Neural cell (in vitro differentiated cells): ENCODE measurements at regions not wholly inside any gene's neighbourhood (a gene's known extent, or its start where the extent isn't known, plus 50 kb on each side); places are given as distances from the start of the nearest gene placed in this dataset.

ENCODE experiments used
- CTCF ChIP-seq: fragments of 450-650 bp; IDR thresholded peaks from 2 replicates; pipeline ENCODE4 v1.5.1; 2014; ENCODE audit warnings: antibody characterized with exemption, mild to moderate bottlenecking, moderate library complexity; ENCODE audit not compliant: poor library complexity, severe bottlenecking
- TAF1 ChIP-seq: IDR thresholded peaks from 2 replicates; pipeline ENCODE4 v1.6.1; 2012; ENCODE audit warnings: low read depth

- TF ChIP-seq CTCF, result no peak
- TF ChIP-seq TAF1, result no peak
These were observed 315.6 kb downstream of the SLITRK5 start for GRCh38 chr13:87986639-87987250.
